ENCODE measurements at regions not wholly inside any gene's neighbourhood (a gene's known extent, or its start where the extent isn't known, plus 50 kb on each side); places are given as distances from the start of the nearest gene placed in this dataset.

GRCh38 chr1:30427545-30427944 is 295.8 kb downstream of the MATN1 start:
- 30 to 53% (median 43%) methylated on average over 2 of the region's 2 CpGs for WGBS, 5 donors
- Histone ChIP-seq H3K27me3 (replicated peaks in 1 of 7) (peaks cover 0 to 55% (median 4%) of the 10 kb centered on the region in 7 donors), H3K4me3 (no peak overlapping the region), H3K27ac (no peak overlapping the region), H3K4me1 (no peaks in the 10 kb centered on the region), H3K9me3 (peaks cover 0 to 44% (median 30%) of the 10 kb centered on the region in 8 donors), H3K36me3 (no peaks in the 10 kb centered on the region)
- intact Hi-C loops (cut with DNase I; ENCODE audit: low total_unique reads) = no loop called here
- TF ChIP-seq POLR2A (IDR thresholded peaks at IDR 0.05) = no peak
- no peak for DNase-seq

GRCh38 chr1:30425046-30425445 is 298.3 kb downstream of the MATN1 start:
- 53 to 71% (median 64%) methylated on average over 4 of the region's 4 CpGs for WGBS, 5 donors
- no peaks in the 10 kb centered on the region for H3K36me3 ChIP-seq
- H3K4me3 ChIP-seq = no peak overlapping the region
- TF ChIP-seq POLR2A (IDR thresholded peaks at IDR 0.05) = no peak
- TF ChIP-seq CTCF (IDR thresholded peaks at IDR 0.05 in 8 of 11, conservative IDR thresholded peaks at IDR 0.05 in 3 of 11) = no peak
- TF ChIP-seq POLR2AphosphoS5 (IDR thresholded peaks at IDR 0.05) = no peak
- DNase-seq = no peak
- H3K27me3 ChIP-seq (replicated peaks in 1 of 7) = peaks cover 0 to 72% (median 4%) of the 10 kb centered on the region in 7 donors
- no peaks in the 10 kb centered on the region for H3K4me1 ChIP-seq
- peaks cover 0 to 33% (median 29%) of the 10 kb centered on the region in 8 donors for H3K9me3 ChIP-seq
- intact Hi-C loops (cut with DNase I; ENCODE audit: low total_unique reads) = no loop called here
- no peak overlapping the region for H3K27ac ChIP-seq

- H3K36me3 ChIP-seq = no peaks in the 10 kb centered on the region
- peaks cover 0 to 23% (median 20%) of the 10 kb centered on the region in 8 donors for H3K9me3 ChIP-seq
- TF ChIP-seq POLR2A (IDR thresholded peaks at IDR 0.05) (no peak), POLR2AphosphoS5 (IDR thresholded peaks at IDR 0.05) (no peak), CTCF (IDR thresholded peaks at IDR 0.05 in 8 of 11, conservative IDR thresholded peaks at IDR 0.05 in 3 of 11) (no peak)
- H3K27me3 ChIP-seq (replicated peaks in 1 of 7) = peaks cover 0 to 78% (median 4%) of the 10 kb centered on the region in 7 donors
- intact Hi-C loops (cut with DNase I; ENCODE audit: low total_unique reads) = no loop called here
- H3K27ac ChIP-seq = no peak overlapping the region
- H3K4me1 ChIP-seq = no peaks in the 10 kb centered on the region
- WGBS, 5 donors = 71 to 78% (median 74%) methylated on average over 3 of the region's 3 CpGs
- H3K4me3 ChIP-seq = no peak overlapping the region
- DNase-seq = no peak
These were observed 299.8 kb downstream of the MATN1 start for GRCh38 chr1:30423570-30423969.

GRCh38 chr1:30422251-30422650 is 301.1 kb downstream of the MATN1 start:
- DNase-seq = no peak
- intact Hi-C loops (cut with DNase I; ENCODE audit: low total_unique reads) = no loop called here
- Histone ChIP-seq H3K27ac (no peak overlapping the region), H3K36me3 (no peaks in the 10 kb centered on the region), H3K27me3 (replicated peaks in 1 of 7) (peaks cover 0 to 69% (median 4%) of the 10 kb centered on the region in 7 donors), H3K4me1 (no peaks in the 10 kb centered on the region), H3K9me3 (peaks cover 0 to 10% (median 7%) of the 10 kb centered on the region in 8 donors), H3K4me3 (no peak overlapping the region)
- no peak for TF ChIP-seq CTCF (IDR thresholded peaks at IDR 0.05 in 8 of 11, conservative IDR thresholded peaks at IDR 0.05 in 3 of 11)
- TF ChIP-seq POLR2A (IDR thresholded peaks at IDR 0.05) = no peak
- no peak for TF ChIP-seq POLR2AphosphoS5 (IDR thresholded peaks at IDR 0.05)
- WGBS, 5 donors = 0 to 64% (median 47%) methylated on average over 1 to 2 of the region's 2 CpGs

All from spleen (tissue), 11 donors.